ENCODE measurements at regions not wholly inside any gene's neighbourhood (a gene's known extent, or its start where the extent isn't known, plus 50 kb on each side); places are given as distances from the start of the nearest gene placed in this dataset.
"Not testable (repeated sequence)": the region's sequence is repeated elsewhere in the genome, so short reads cannot be mapped to it uniquely, and the experiment has no call there.

GRCh38 chrX:1877780-1878179, 262.9 kb downstream of the ASMT start:
- Histone ChIP-seq H3K36me3 (ENCODE audit: control insufficient read depth, insufficient read depth, low read length) (no peaks in the 10 kb centered on the region), H3K9me3 (ENCODE audit: control insufficient read depth, insufficient read depth, low read length) (no peaks in the 10 kb centered on the region), H3K27ac (ENCODE audit: low read depth, low read length) (no peak overlapping the region), H3K4me1 (ENCODE audit: control insufficient read depth, insufficient read depth, low read length) (no peaks in the 10 kb centered on the region), H3K27me3 (ENCODE audit: control insufficient read depth, insufficient read depth, low read length) (no peaks in the 10 kb centered on the region), H3K4me3 (ENCODE audit: low read depth, low read length) (no peak overlapping the region)
- DNase-seq (ENCODE audit: low read depth in 4 of 6, low spot score in 6 of 6): no peak
- WGBS (ENCODE audit: insufficient coverage): no CpG with 5 or more reads among the region's 7 CpGs

- DNase-seq (ENCODE audit: low read depth in 4 of 6, low spot score in 6 of 6); H3K4me1 ChIP-seq (ENCODE audit: control insufficient read depth, insufficient read depth, low read length); H3K36me3 ChIP-seq (ENCODE audit: control insufficient read depth, insufficient read depth, low read length); H3K9me3 ChIP-seq (ENCODE audit: control insufficient read depth, insufficient read depth, low read length); H3K4me3 ChIP-seq (ENCODE audit: low read depth, low read length); H3K27me3 ChIP-seq (ENCODE audit: control insufficient read depth, insufficient read depth, low read length); H3K27ac ChIP-seq (ENCODE audit: low read depth, low read length): not testable (repeated sequence)
- WGBS (ENCODE audit: insufficient coverage): 96% methylated on average over 6 of the region's 10 CpGs
Observed at GRCh38 chrX:1880884-1881817, 266.3 kb downstream of the ASMT start.

DNA sequence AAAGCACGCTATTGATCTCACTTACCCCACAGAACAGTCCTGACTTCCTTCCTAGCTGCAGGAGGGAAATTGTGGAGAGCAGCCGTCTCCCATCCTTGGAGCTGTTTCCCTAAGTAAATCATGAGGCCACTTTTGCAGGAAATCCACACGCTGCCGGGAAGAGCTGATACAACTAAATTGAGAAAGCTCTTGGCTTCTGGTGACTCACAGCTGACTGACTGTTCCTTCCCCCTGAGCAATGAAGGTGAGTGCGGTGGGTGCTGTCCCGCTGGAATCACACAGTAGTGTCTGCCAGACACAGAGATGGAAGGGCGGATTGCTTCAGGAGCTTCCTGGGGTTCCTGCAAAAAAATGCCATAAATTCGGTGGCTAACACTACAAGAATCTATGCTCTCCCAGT, 268.9 kb downstream of the ASMT start:
- no peak overlapping the region for H3K4me3 ChIP-seq (ENCODE audit: low read depth, low read length)
- no peaks in the 10 kb centered on the region for H3K27me3 ChIP-seq (ENCODE audit: control insufficient read depth, insufficient read depth, low read length)
- no peaks in the 10 kb centered on the region for H3K4me1 ChIP-seq (ENCODE audit: control insufficient read depth, insufficient read depth, low read length)
- H3K9me3 ChIP-seq (ENCODE audit: control insufficient read depth, insufficient read depth, low read length): no peaks in the 10 kb centered on the region
- H3K36me3 ChIP-seq (ENCODE audit: control insufficient read depth, insufficient read depth, low read length): no peaks in the 10 kb centered on the region
- no peak overlapping the region for H3K27ac ChIP-seq (ENCODE audit: low read depth, low read length)
- DNase-seq (ENCODE audit: low read depth in 4 of 6, low spot score in 6 of 6): no peak
- 66% methylated on average over 6 of the region's 8 CpGs for WGBS (ENCODE audit: insufficient coverage)

GRCh38 chrX:1884446-1884845, 269.6 kb downstream of the ASMT start:
- WGBS (ENCODE audit: insufficient coverage): no CpG with 5 or more reads among the region's 1 CpG
- H3K36me3 ChIP-seq (ENCODE audit: control insufficient read depth, insufficient read depth, low read length): no peaks in the 10 kb centered on the region
- H3K4me1 ChIP-seq (ENCODE audit: control insufficient read depth, insufficient read depth, low read length): no peaks in the 10 kb centered on the region

GRCh38 chrX:1885116-1885515, 270.3 kb downstream of the ASMT start:
- Histone ChIP-seq H3K27me3 (ENCODE audit: control insufficient read depth, insufficient read depth, low read length) (no peaks in the 10 kb centered on the region), H3K27ac (ENCODE audit: low read depth, low read length) (no peak overlapping the region), H3K4me1 (ENCODE audit: control insufficient read depth, insufficient read depth, low read length) (no peaks in the 10 kb centered on the region), H3K36me3 (ENCODE audit: control insufficient read depth, insufficient read depth, low read length) (no peaks in the 10 kb centered on the region), H3K9me3 (ENCODE audit: control insufficient read depth, insufficient read depth, low read length) (no peaks in the 10 kb centered on the region), H3K4me3 (ENCODE audit: low read depth, low read length) (no peak overlapping the region)
- WGBS (ENCODE audit: insufficient coverage): 90% methylated on average over 12 of the region's 12 CpGs
- DNase-seq (ENCODE audit: low read depth in 4 of 6, low spot score in 6 of 6): no peak

More at GRCh38 chrX:1884446-1884845, 269.6 kb downstream of the ASMT start:
- Histone ChIP-seq H3K27ac (ENCODE audit: low read depth, low read length) (no peak overlapping the region), H3K9me3 (ENCODE audit: control insufficient read depth, insufficient read depth, low read length) (no peaks in the 10 kb centered on the region), H3K27me3 (ENCODE audit: control insufficient read depth, insufficient read depth, low read length) (no peaks in the 10 kb centered on the region), H3K4me3 (ENCODE audit: low read depth, low read length) (no peak overlapping the region)
- DNase-seq (ENCODE audit: low read depth in 4 of 6, low spot score in 6 of 6): no peak

DNA sequence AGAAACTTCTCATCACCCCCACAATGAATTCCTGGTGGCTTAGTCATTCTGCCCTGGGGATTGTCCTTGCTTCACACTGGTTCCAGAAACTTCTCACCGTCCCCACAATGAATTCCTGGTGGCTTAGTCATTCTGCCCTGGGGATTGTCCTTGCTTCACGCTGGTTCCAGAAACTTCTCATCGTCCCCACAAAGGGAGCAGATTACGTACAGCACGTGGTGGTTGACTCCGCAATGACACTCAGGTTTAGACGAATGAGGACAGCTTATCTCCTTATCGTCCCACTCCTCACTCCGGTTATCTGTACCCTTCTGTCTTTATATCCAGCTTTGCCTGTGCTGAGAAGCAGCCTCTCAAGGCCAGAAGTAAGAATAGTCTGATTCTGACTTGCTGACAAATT, 273.4 kb downstream of the ASMT start:
- WGBS (ENCODE audit: insufficient coverage): 93% methylated on average over 7 of the region's 9 CpGs
- not testable (repeated sequence) for H3K36me3 ChIP-seq (ENCODE audit: control insufficient read depth, insufficient read depth, low read length)

DNA sequence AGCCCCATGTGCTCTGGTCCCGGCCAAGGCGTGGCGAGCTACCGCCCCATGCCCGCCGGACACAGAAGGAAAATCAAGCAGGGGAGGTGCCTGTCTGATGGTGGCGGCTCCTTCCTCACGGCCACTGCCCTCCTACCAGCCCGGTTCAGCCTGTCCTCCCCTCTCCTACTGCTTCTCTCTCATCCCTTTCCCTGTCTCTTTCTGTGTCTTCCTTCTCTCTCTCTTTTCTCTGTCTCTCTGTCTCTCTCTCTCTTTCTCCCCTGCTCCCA, 279.1 kb downstream of the ASMT start:
- 71% methylated on average over 9 of the region's 9 CpGs for WGBS (ENCODE audit: insufficient coverage)
- H3K4me1 ChIP-seq (ENCODE audit: control insufficient read depth, insufficient read depth, low read length): peaks cover 3% of the 10 kb centered on the region

More for the DNA sequence above, 273.4 kb downstream of the ASMT start:
- H3K9me3 ChIP-seq (ENCODE audit: control insufficient read depth, insufficient read depth, low read length); H3K27me3 ChIP-seq (ENCODE audit: control insufficient read depth, insufficient read depth, low read length); H3K27ac ChIP-seq (ENCODE audit: low read depth, low read length); H3K4me3 ChIP-seq (ENCODE audit: low read depth, low read length); DNase-seq (ENCODE audit: low read depth in 4 of 6, low spot score in 6 of 6); H3K4me1 ChIP-seq (ENCODE audit: control insufficient read depth, insufficient read depth, low read length): not testable (repeated sequence)

DNA sequence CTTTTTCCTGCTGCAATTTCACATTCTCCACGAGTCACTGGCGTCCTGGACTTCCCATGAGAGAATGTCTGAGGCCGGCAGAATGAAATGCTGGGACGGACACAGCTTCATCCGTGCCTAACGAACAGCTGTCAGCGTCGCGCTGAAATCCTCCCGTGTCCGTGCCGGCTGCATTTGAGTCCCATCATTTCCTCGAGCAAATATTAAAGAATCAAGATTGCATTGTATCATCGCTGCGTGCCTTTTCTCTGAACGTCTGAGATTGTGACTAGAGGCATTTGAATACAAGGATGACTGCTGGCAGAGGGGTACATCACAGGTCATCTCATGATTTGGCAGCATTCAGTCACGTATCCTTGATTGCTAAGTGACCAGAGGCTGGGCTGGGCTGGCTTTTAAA, 279.9 kb downstream of the ASMT start:
- peak in 2 of 6 donors; percentile 24 to 88 for DNase-seq (ENCODE audit: low read depth in 4 of 6, low spot score in 6 of 6)
- Histone ChIP-seq H3K36me3 (ENCODE audit: control insufficient read depth, insufficient read depth, low read length) (no peaks in the 10 kb centered on the region), H3K27ac (ENCODE audit: low read depth, low read length) (no peak overlapping the region), H3K27me3 (ENCODE audit: control insufficient read depth, insufficient read depth, low read length) (no peaks in the 10 kb centered on the region), H3K9me3 (ENCODE audit: control insufficient read depth, insufficient read depth, low read length) (no peaks in the 10 kb centered on the region), H3K4me3 (ENCODE audit: low read depth, low read length) (no peak overlapping the region), H3K4me1 (ENCODE audit: control insufficient read depth, insufficient read depth, low read length) (peaks cover 3% of the 10 kb centered on the region)
- WGBS (ENCODE audit: insufficient coverage): 38% methylated on average over 17 of the region's 17 CpGs

More for the DNA sequence above, 279.1 kb downstream of the ASMT start:
- Histone ChIP-seq H3K27me3 (ENCODE audit: control insufficient read depth, insufficient read depth, low read length) (no peaks in the 10 kb centered on the region), H3K4me3 (ENCODE audit: low read depth, low read length) (no peak overlapping the region), H3K27ac (ENCODE audit: low read depth, low read length) (no peak overlapping the region), H3K36me3 (ENCODE audit: control insufficient read depth, insufficient read depth, low read length) (no peaks in the 10 kb centered on the region), H3K9me3 (ENCODE audit: control insufficient read depth, insufficient read depth, low read length) (no peaks in the 10 kb centered on the region)
- no peak for DNase-seq (ENCODE audit: low read depth in 4 of 6, low spot score in 6 of 6)

GRCh38 chrX:1895583-1895982, 280.7 kb downstream of the ASMT start:
- DNase-seq (ENCODE audit: low read depth in 4 of 6, low spot score in 6 of 6): no peak
- Histone ChIP-seq H3K27me3 (ENCODE audit: control insufficient read depth, insufficient read depth, low read length) (no peaks in the 10 kb centered on the region), H3K9me3 (ENCODE audit: control insufficient read depth, insufficient read depth, low read length) (no peaks in the 10 kb centered on the region), H3K36me3 (ENCODE audit: control insufficient read depth, insufficient read depth, low read length) (no peaks in the 10 kb centered on the region), H3K27ac (ENCODE audit: low read depth, low read length) (no peak overlapping the region), H3K4me1 (ENCODE audit: control insufficient read depth, insufficient read depth, low read length) (peaks cover 3% of the 10 kb centered on the region), H3K4me3 (ENCODE audit: low read depth, low read length) (no peak overlapping the region)

GRCh38 chrX:1899841-1900240, 285.0 kb downstream of the ASMT start:
- Histone ChIP-seq H3K27ac (ENCODE audit: low read depth, low read length) (no peak overlapping the region), H3K4me1 (ENCODE audit: control insufficient read depth, insufficient read depth, low read length) (no peaks in the 10 kb centered on the region), H3K9me3 (ENCODE audit: control insufficient read depth, insufficient read depth, low read length) (no peaks in the 10 kb centered on the region), H3K4me3 (ENCODE audit: low read depth, low read length) (no peak overlapping the region), H3K36me3 (ENCODE audit: control insufficient read depth, insufficient read depth, low read length) (no peaks in the 10 kb centered on the region), H3K27me3 (ENCODE audit: control insufficient read depth, insufficient read depth, low read length) (no peaks in the 10 kb centered on the region)
- peak in 1 of 6 donors; percentile 12 for DNase-seq (ENCODE audit: low read depth in 4 of 6, low spot score in 6 of 6)
- WGBS (ENCODE audit: insufficient coverage): 66% methylated on average over 3 of the region's 12 CpGs
